HUES6 (cell line): ENCODE measurements at regions not wholly inside any gene's neighbourhood (a gene's known extent, or its start where the extent isn't known, plus 50 kb on each side); places are given as distances from the start of the nearest gene placed in this dataset.
A peak's percentile ranks its signal among the peaks of the same experiment; 100 is the strongest.
"Not testable (repeated sequence)": the region's sequence is repeated elsewhere in the genome, so short reads cannot be mapped to it uniquely, and the experiment has no call there.

Experiments used
- H3K27ac ChIP-seq: 2 replicates; pipeline ENCODE4 v1.7.0; 2013; ENCODE audit warnings: low read depth, mild to moderate bottlenecking, low read length, inconsistent platforms
- H3K27me3 ChIP-seq: 2 replicates; pipeline ENCODE4 v1.6.1; 2013; ENCODE audit warnings: low read length; ENCODE audit not compliant: control insufficient read depth, insufficient read depth
- H3K36me3 ChIP-seq: 2 replicates; pipeline ENCODE4 v1.6.1; 2013; ENCODE audit warnings: low read length; ENCODE audit not compliant: control insufficient read depth, insufficient read depth
- H3K4me1 ChIP-seq: 2 replicates; pipeline ENCODE4 v1.6.1; 2013; ENCODE audit warnings: low read length; ENCODE audit not compliant: control insufficient read depth, insufficient read depth
- H3K4me3 ChIP-seq: 2 replicates; pipeline ENCODE4 v1.5.1; 2013; ENCODE audit warnings: low read depth, low read length
- H3K9ac ChIP-seq: one replicate; pipeline ENCODE4 v1.6.1; 2013; ENCODE audit warnings: mild to moderate bottlenecking, low read length
- H3K9me3 ChIP-seq: 2 replicates; pipeline ENCODE4 v1.6.1; 2013; ENCODE audit warnings: low read depth, low read length; ENCODE audit not compliant: control insufficient read depth, insufficient read depth

GRCh38 chr16:5309946-5310611, 212.5 kb upstream of the EEF2KMT start:
- Histone ChIP-seq H3K9me3 (no peaks in the 10 kb centered on the region), H3K4me1 (no peaks in the 10 kb centered on the region), H3K36me3 (no peaks in the 10 kb centered on the region), H3K27ac (no peak overlapping the region), H3K27me3 (no peaks in the 10 kb centered on the region), H3K9ac (no peak overlapping the region), H3K4me3 (no peak overlapping the region)

DNA sequence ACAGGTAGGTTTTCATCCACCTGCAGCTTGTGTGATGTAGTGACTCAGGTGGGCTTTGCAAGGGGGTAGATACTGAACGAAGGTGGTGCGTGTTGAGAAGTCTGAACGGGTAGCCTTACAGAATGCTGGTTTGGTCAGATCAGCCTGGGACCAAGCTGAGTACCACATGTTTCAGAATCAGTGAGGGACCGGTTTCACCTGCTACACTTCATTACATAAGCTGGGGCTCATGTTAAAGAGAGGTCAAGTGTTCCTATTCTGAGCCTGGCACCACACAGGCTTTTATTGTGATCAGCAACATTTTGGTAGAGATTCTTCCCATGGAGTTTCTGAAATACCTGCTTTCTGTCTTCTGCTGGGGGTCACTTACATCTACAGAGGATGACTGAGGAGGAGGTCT, 207.4 kb upstream of the EEF2KMT start:
- H3K36me3 ChIP-seq = no peaks in the 10 kb centered on the region
- H3K4me1 ChIP-seq = no peaks in the 10 kb centered on the region
- H3K9ac ChIP-seq = no peak overlapping the region
- peaks cover 13% of the 10 kb centered on the region; the same call in 1 of the 2 replicates for H3K9me3 ChIP-seq
- no peaks in the 10 kb centered on the region for H3K27me3 ChIP-seq
- no peak overlapping the region for H3K4me3 ChIP-seq
- H3K27ac ChIP-seq = no peak overlapping the region

DNA sequence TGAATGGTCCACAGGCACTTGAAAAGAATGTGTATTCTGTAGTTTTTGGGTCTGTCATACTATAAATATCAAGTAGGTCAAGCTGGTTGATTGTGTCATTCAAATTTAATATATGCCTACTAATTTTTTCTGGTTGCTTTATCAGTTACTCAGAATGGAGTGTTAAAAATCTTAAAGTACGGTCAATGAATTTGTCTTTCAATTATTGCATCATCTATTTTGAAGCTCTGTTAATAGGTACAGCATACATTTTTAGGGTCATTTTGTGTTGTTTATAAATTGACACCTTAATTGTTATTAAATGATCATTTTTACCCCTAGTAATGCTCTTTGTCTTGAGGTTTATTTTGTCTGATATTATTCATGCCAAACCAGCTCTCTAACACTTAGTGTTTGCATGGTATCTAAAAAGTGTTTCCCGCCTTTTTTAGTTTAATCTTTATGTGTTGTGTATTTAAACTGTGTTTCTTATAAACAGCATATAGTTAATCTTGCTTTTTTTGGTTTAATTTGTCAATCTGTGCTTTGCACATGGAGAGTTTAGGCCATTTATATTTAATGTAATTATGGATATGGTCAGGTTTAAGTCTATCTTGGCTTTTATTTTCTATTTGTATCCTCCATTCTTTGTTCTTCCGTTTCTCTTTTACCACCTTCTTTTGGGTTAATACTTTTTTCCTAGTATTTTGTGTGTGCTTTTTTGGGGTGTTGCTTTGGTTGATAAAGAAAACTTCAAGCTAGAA, 204.9 kb upstream of the EEF2KMT start:
- no peak overlapping the region for H3K9ac ChIP-seq
- no peaks in the 10 kb centered on the region for H3K36me3 ChIP-seq
- peaks cover 13% of the 10 kb centered on the region; the same call in 1 of the 2 replicates for H3K9me3 ChIP-seq
- no peak overlapping the region for H3K27ac ChIP-seq
- H3K4me1 ChIP-seq = no peaks in the 10 kb centered on the region
- no peak overlapping the region for H3K4me3 ChIP-seq
- no peaks in the 10 kb centered on the region for H3K27me3 ChIP-seq

- Histone ChIP-seq H3K36me3 (no peaks in the 10 kb centered on the region), H3K4me1 (peaks cover 4% of the 10 kb centered on the region; the same call in 1 of the 2 replicates), H3K9ac (no peak overlapping the region), H3K9me3 (peaks cover 13% of the 10 kb centered on the region; the same call in 1 of the 2 replicates), H3K4me3 (no peak overlapping the region), H3K27ac (no peak overlapping the region), H3K27me3 (no peaks in the 10 kb centered on the region)
Observed at GRCh38 chr16:5298202-5298601, 200.6 kb upstream of the EEF2KMT start.

DNA sequence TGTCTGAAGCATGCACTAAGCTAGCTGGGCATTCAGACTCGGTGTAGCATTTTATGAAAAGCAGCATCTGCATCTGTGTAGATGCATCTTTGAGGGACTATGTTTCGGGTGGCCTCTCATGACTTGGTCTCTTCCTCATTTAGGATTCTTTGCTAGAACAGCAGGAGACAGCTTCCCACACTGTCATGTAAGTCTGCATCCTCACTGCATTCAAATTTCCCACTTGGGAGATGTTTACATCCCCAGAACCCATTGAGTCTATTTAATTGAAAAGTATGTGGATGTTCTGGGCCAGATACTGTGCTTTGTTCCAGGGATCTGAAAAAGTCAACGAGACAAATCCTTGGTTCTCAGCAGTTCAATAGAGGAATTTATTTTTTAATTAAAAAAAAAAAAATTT, 198.6 kb upstream of the EEF2KMT start:
- Histone ChIP-seq H3K9ac (no peak overlapping the region), H3K4me3 (no peak overlapping the region), H3K9me3 (0 out of 2 replicates have a peak, but pooled peaks cover 2% of the 10 kb centered on the region), H3K4me1 (peaks cover 4% of the 10 kb centered on the region; the same call in 1 of the 2 replicates), H3K27ac (no peak overlapping the region), H3K36me3 (no peaks in the 10 kb centered on the region), H3K27me3 (no peaks in the 10 kb centered on the region)

DNA sequence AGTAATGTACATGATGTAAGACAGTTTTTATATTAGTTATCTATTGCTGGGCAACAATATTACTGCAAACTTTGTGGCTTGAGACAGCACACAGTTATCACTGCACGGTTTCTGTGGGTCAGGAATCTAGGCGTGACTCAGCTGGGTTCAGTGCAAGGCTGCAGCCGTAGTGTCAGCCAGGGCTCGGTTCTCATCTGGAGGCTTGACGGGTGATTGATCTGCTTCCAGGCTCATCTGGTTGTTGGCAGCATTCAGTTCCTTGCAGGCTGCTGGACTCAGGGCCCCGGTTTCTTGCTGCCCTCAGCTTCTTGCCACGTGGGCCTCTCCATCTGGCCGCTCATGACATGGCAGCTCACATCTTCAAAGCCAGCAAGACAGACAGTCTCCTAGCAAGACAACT, 197.7 kb upstream of the EEF2KMT start:
- H3K9ac ChIP-seq, H3K27ac ChIP-seq, H3K36me3 ChIP-seq, H3K9me3 ChIP-seq, H3K4me1 ChIP-seq, H3K4me3 ChIP-seq, H3K27me3 ChIP-seq: not testable (repeated sequence)

- not testable (repeated sequence) for H3K27me3 ChIP-seq, H3K4me3 ChIP-seq, H3K36me3 ChIP-seq, H3K27ac ChIP-seq, H3K4me1 ChIP-seq, H3K9ac ChIP-seq
- peaks cover 18% of the 10 kb centered on the region for H3K9me3 ChIP-seq
Observed at GRCh38 chr16:5282152-5282551, 184.6 kb upstream of the EEF2KMT start.

DNA sequence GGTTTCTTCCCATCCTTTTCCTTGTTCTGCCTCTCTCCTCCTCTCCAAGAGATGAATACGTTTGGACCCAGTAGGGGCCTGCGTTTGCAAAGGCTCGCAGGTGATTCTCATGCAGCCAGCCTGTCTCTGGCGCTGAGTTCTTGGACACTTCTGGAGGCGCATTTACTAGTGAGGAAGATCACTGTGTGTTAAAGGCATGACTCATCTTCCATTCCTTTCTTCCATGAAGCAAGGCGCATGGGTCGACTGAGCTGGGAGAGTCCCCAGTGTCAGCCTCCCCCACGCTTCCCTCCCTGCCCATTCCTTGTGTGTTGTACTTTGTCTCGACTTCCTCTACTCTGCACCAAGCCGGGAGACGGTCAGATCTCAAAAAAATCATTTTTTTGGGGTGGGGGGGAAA, 159.9 kb upstream of the EEF2KMT start:
- peaks cover 5% of the 10 kb centered on the region; the same call in 1 of the 2 replicates for H3K4me1 ChIP-seq
- no peak overlapping the region for H3K27ac ChIP-seq
- no peaks in the 10 kb centered on the region for H3K27me3 ChIP-seq
- no peaks in the 10 kb centered on the region for H3K9me3 ChIP-seq
- H3K4me3 ChIP-seq = no peak overlapping the region
- H3K9ac ChIP-seq = no peak overlapping the region
- H3K36me3 ChIP-seq = no peaks in the 10 kb centered on the region

DNA sequence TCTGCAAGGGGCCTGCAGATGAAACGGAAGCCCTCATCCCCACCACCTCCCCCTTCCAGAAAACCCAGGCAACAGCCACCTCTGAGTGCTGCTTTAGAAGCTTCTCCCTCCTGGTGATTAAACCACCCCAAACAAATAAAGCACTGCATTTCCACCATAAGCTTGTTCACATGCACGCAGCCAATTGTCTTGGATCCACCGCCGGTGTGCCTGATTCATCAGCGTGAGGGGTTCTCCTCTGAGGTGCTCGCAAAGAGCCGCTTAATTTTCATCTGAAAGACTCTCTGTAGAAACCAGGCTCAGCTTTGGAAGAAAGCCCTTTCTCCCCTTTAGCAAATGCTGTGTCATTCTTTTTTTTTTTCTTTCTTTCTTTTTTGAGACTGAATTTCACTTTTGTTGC, 155.2 kb upstream of the EEF2KMT start:
- Histone ChIP-seq H3K9me3 (no peaks in the 10 kb centered on the region), H3K36me3 (no peaks in the 10 kb centered on the region), H3K9ac (no peak overlapping the region), H3K4me1 (peaks cover 11% of the 10 kb centered on the region), H3K4me3 (no peak overlapping the region), H3K27me3 (no peaks in the 10 kb centered on the region), H3K27ac (0 out of 2 replicates have a peak overlapping the region, but pooled peaks have one; percentile 57)

GRCh38 chr16:5247403-5247802, 149.8 kb upstream of the EEF2KMT start:
- H3K36me3 ChIP-seq, H3K4me3 ChIP-seq, H3K4me1 ChIP-seq, H3K9me3 ChIP-seq, H3K27ac ChIP-seq, H3K9ac ChIP-seq, H3K27me3 ChIP-seq: not testable (repeated sequence)

- not testable (repeated sequence) for H3K36me3 ChIP-seq, H3K9me3 ChIP-seq
Observed at GRCh38 chr16:5240278-5240626, 142.7 kb upstream of the EEF2KMT start.

More at GRCh38 chr16:5240278-5240626, 142.7 kb upstream of the EEF2KMT start:
- H3K4me3 ChIP-seq = peak overlapping the region; percentile 50; the same call in 1 of the 2 replicates
- not testable (repeated sequence) for H3K4me1 ChIP-seq, H3K27ac ChIP-seq, H3K9ac ChIP-seq
- peaks cover 46% of the 10 kb centered on the region for H3K27me3 ChIP-seq
